ENCODE measurements at regions not wholly inside any gene's neighbourhood (a gene's known extent, or its start where the extent isn't known, plus 50 kb on each side); places are given as distances from the start of the nearest gene placed in this dataset.

GRCh38 chr21:41071258-41072171 is 96.4 kb upstream of the BACE2 start:
- DNase-seq (ENCODE audit: low spot score) (no peak), FAIRE-seq (no peak), ATAC-seq (peak; percentile 52)
- Histone ChIP-seq H3K4me2 (ENCODE audit: low read depth, low read length) (no peak overlapping the region), H3K9me3 (ENCODE audit: low read length) (no peaks in the 10 kb centered on the region), H3K4me1 (ENCODE audit: insufficient read depth, low read length) (no peaks in the 10 kb centered on the region), H4K20me1 (ENCODE audit: insufficient read depth, low read length) (no peaks in the 10 kb centered on the region), H3K36me3 (replicated peaks in 1 of 2; ENCODE audit: control insufficient read depth in 1 of 2, insufficient read depth in 2 of 2, low read length in 2 of 2) (no peaks in the 10 kb centered on the region), H2AFZ (ENCODE audit: low read length) (no peak overlapping the region), H3K4me3 (replicated peaks in 1 of 3; ENCODE audit: insufficient read depth in 1 of 3, low read depth in 2 of 3, low read length in 3 of 3) (no peak overlapping the region), H3K79me2 (ENCODE audit: insufficient read depth, low read length) (no peaks in the 10 kb centered on the region), H3K27me3 (ENCODE audit: control insufficient read depth in 1 of 2, insufficient read depth in 2 of 2, low read length in 2 of 2) (peaks cover 2 to 9% of the 10 kb centered on the region in 2 experiments; a peak in 3 of 5 replicates), H3K27ac (ENCODE audit: extremely low read length, insufficient read depth, low read length) (no peak overlapping the region), H3K9ac (ENCODE audit: insufficient read depth, low read depth, low read length) (no peak overlapping the region)
- TF ChIP-seq PHF20 (CRISPR knock-in tag; IDR thresholded peaks at IDR 0.05) (no peak), RXRA (CRISPR knock-in tag; IDR thresholded peaks at IDR 0.05) (no peak), CTCF (CRISPR knock-in tag; IDR thresholded peaks at IDR 0.05) (peak; percentile 14; the same call in 1 of the 2 replicates), ZBTB7B (CRISPR knock-in tag; IDR thresholded peaks at IDR 0.05) (no peak)
- 0% methylated on average over 7 of the region's 11 CpGs for WGBS (ENCODE audit: low lambda C conversion rate)
- intact Hi-C loops (cut with micrococcal nuclease; ENCODE audit: unreplicated experiment) (no loop called here), in situ Hi-C loops (cut with HindIII; ENCODE audit: extremely low pct_ligation_motif_present, low pct_unique_long_range_greater_than_20kb) (loop anchor here (25.0 kb wide), 1 partner anchor 609 kb away; no protein-coding TSS in a partner anchor)
- POLR2A ChIA-PET = no interaction called here
- BruUV-seq (replicated peaks) = no TSS peak
- CTCF ChIA-PET (ENCODE audit: low intra/inter-chr PET ratio, low total read pairs) = no interaction called here

DNA sequence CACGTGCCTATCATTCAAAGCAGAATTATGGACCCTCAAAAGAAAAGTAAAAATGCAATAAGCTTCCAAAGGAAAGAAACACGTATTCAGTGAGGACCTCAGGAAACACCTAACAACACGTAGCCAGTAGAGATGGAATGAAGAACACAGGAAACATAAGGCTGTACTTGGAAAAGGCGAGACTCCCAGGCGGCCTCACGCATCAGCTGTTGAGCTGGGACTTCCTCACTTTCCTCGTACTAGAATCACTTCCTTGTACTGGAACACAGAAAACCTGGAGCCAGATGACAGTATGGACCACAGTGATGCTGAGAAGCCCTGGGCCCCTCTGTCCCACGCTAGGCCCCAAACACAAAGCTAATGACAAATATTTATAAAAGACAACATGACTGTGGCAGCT is 94.4 kb upstream of the BACE2 start:
- Histone ChIP-seq H2AFZ (ENCODE audit: low read length) (no peak overlapping the region), H3K4me2 (ENCODE audit: low read depth, low read length) (no peak overlapping the region), H3K27me3 (ENCODE audit: control insufficient read depth in 1 of 2, insufficient read depth in 2 of 2, low read length in 2 of 2) (peaks cover 2 to 6% of the 10 kb centered on the region in 2 experiments; a peak in 2 of 5 replicates), H4K20me1 (ENCODE audit: insufficient read depth, low read length) (no peaks in the 10 kb centered on the region), H3K79me2 (ENCODE audit: insufficient read depth, low read length) (no peaks in the 10 kb centered on the region), H3K4me1 (ENCODE audit: insufficient read depth, low read length) (no peaks in the 10 kb centered on the region), H3K36me3 (replicated peaks in 1 of 2; ENCODE audit: control insufficient read depth in 1 of 2, insufficient read depth in 2 of 2, low read length in 2 of 2) (no peaks in the 10 kb centered on the region), H3K9me3 (ENCODE audit: low read length) (no peaks in the 10 kb centered on the region), H3K4me3 (replicated peaks in 1 of 3; ENCODE audit: insufficient read depth in 1 of 3, low read depth in 2 of 3, low read length in 3 of 3) (no peak overlapping the region), H3K27ac (ENCODE audit: extremely low read length, insufficient read depth, low read length) (no peak overlapping the region), H3K9ac (ENCODE audit: insufficient read depth, low read depth, low read length) (no peak overlapping the region)
- FAIRE-seq = no peak
- intact Hi-C loops (cut with micrococcal nuclease; ENCODE audit: unreplicated experiment) = no loop called here
- CTCF ChIA-PET (ENCODE audit: low intra/inter-chr PET ratio, low total read pairs) = no interaction called here
- no TSS peak for BruUV-seq (replicated peaks)
- POLR2A ChIA-PET = no interaction called here
- in situ Hi-C loops (cut with HindIII; ENCODE audit: extremely low pct_ligation_motif_present, low pct_unique_long_range_greater_than_20kb) = loop anchor here (25.0 kb wide), 1 partner anchor 611 kb away; no protein-coding TSS in a partner anchor
- DNase-seq (ENCODE audit: low spot score) = no peak
- no peak for ATAC-seq
- 12% methylated on average over 8 of the region's 8 CpGs for WGBS (ENCODE audit: low lambda C conversion rate)
- TF ChIP-seq TBX3 (IDR thresholded peaks at IDR 0.05; ENCODE audit: borderline replicate concordance) (no peak), ZEB1 (IDR thresholded peaks at IDR 0.05; ENCODE audit: insufficient replicate concordance, low read depth) (no peak), ATF6 (CRISPR knock-in tag; conservative IDR thresholded peaks at IDR 0.05) (no peak)
- TF ChIP-seq, protein P1, sequence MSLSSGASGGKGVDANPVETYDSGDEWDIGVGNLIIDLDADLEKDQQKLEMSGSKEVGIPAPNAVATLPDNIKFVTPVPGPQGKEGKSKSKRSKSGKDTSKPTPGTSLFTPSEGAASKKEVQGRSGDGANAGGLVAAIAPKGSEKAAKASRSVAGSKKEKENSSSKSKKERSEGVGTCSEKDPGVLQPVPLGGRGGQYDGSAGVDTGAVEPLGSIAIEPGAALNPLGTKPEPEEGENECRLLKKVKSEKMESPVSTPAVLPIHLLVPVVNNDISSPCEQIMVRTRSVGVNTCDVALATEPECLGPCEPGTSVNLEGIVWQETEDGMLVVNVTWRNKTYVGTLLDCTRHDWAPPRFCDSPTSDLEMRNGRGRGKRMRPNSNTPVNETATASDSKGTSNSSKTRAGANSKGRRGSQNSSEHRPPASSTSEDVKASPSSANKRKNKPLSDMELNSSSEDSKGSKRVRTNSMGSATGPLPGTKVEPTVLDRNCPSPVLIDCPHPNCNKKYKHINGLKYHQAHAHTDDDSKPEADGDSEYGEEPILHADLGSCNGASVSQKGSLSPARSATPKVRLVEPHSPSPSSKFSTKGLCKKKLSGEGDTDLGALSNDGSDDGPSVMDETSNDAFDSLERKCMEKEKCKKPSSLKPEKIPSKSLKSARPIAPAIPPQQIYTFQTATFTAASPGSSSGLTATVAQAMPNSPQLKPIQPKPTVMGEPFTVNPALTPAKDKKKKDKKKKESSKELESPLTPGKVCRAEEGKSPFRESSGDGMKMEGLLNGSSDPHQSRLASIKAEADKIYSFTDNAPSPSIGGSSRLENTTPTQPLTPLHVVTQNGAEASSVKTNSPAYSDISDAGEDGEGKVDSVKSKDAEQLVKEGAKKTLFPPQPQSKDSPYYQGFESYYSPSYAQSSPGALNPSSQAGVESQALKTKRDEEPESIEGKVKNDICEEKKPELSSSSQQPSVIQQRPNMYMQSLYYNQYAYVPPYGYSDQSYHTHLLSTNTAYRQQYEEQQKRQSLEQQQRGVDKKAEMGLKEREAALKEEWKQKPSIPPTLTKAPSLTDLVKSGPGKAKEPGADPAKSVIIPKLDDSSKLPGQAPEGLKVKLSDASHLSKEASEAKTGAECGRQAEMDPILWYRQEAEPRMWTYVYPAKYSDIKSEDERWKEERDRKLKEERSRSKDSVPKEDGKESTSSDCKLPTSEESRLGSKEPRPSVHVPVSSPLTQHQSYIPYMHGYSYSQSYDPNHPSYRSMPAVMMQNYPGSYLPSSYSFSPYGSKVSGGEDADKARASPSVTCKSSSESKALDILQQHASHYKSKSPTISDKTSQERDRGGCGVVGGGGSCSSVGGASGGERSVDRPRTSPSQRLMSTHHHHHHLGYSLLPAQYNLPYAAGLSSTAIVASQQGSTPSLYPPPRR (CRISPR knock-in tag; IDR thresholded peaks at IDR 0.05; ENCODE audit: borderline replicate concordance) = no peak

Measured in HepG2 (cell line).